SK-N-SH (cell line): ENCODE measurements at regions not wholly inside any gene's neighbourhood (a gene's known extent, or its start where the extent isn't known, plus 50 kb on each side); places are given as distances from the start of the nearest gene placed in this dataset.
A peak's percentile ranks its signal among the peaks of the same experiment; 100 is the strongest.

Experiments used
- CTCF ChIA-PET: fragments of 300-600, 350-600 bp; formaldehyde crosslinking; extraction: SDS; loops from one replicate; lab custom pipeline; 2021; lab: Yijun Ruan, JAX
- POLR2A ChIA-PET: fragments of 350-600 bp; sonication (Branson Sonifier 250); formaldehyde crosslinking; extraction: SDS; loops from one replicate; lab custom pipeline; 2020; ENCODE audit warnings: antibody characterized with exemption, inconsistent platforms; lab: Yijun Ruan, JAX
- DNase-seq: peaks from one replicate; pipeline ENCODE4 v3.0.0; 2012
- H2AFZ ChIP-seq: fragments of 200-600 bp; sonication (generic); 2 replicates; pipeline ENCODE4 v1.8.1; 2016; ENCODE audit warnings: antibody characterized with exemption, mild to moderate bottlenecking, low read depth
- H3F3A ChIP-seq: fragments of 200-600 bp; sonication (generic); replicated peaks from 2 replicates; pipeline ENCODE3; 2016; ENCODE audit warnings: antibody characterized with exemption, mild to moderate bottlenecking; ENCODE audit not compliant: insufficient read depth
- H3K27ac ChIP-seq, 2 experiments: fragments of 200-500 bp in 1 of 2; fragments of 200-600 bp in 1 of 2; sonication (Bioruptor generic) in 1 of 2; sonication (generic), shearing (Covaris generic) in 1 of 2; 2 replicates each; pipeline versions ENCODE4 v1.5.1 to v1.6.1; 2014 to 2016; ENCODE audit warnings: low read depth in 2 of 2, inconsistent platforms in 1 of 2, low read length in 1 of 2, mild to moderate bottlenecking in 1 of 2, mixed read lengths in 1 of 2
- H3K27me3 ChIP-seq: fragments of 200-600 bp; sonication (generic), shearing (Covaris generic); 2 replicates; pipeline ENCODE4 v1.6.1; 2016; ENCODE audit warnings: mixed run types; ENCODE audit not compliant: insufficient read depth
- H3K36me3 ChIP-seq, 2 experiments: fragments of 200-500 bp in 1 of 2; fragments of 200-600 bp in 1 of 2; sonication (Bioruptor generic) in 1 of 2; sonication (generic) in 1 of 2; replicated peaks in 1 of 2; 2 replicates each; pipeline versions ENCODE3 to v1.5.1; 2014 to 2016; ENCODE audit warnings: low read length in 1 of 2, mild to moderate bottlenecking in 1 of 2; ENCODE audit not compliant: insufficient read depth in 2 of 2, control insufficient read depth in 1 of 2
- H3K4me1 ChIP-seq, 2 experiments: fragments of 200-500 bp in 1 of 2; fragments of 200-600 bp in 1 of 2; sonication (Bioruptor generic) in 1 of 2; sonication (generic), shearing (Covaris generic) in 1 of 2; 2 replicates each; pipeline versions ENCODE4 v1.5.1 to v1.6.1; 2014 to 2016; ENCODE audit warnings: low read depth in 1 of 2, low read length in 1 of 2, mixed run types in 1 of 2; ENCODE audit not compliant: insufficient read depth in 2 of 2, control insufficient read depth in 1 of 2
- H3K4me2 ChIP-seq: fragments of 200-600 bp; sonication (generic), shearing (Covaris generic); 2 replicates; pipeline ENCODE4 v1.6.1; 2017; ENCODE audit warnings: mixed run types
- H3K4me3 ChIP-seq, 2 experiments: fragments of 200-500 bp in 1 of 2; fragments of 200-600 bp in 1 of 2; sonication (Bioruptor generic) in 1 of 2; sonication (generic), shearing (Covaris generic) in 1 of 2; 2 replicates each; pipeline versions ENCODE4 v1.5.1 to v1.8.1; 2014 to 2016; ENCODE audit warnings: low read depth in 2 of 2, inconsistent platforms in 1 of 2, low read length in 1 of 2, mild to moderate bottlenecking in 1 of 2, mixed read lengths in 1 of 2, moderate library complexity in 1 of 2
- H3K79me2 ChIP-seq: fragments of 200-600 bp; sonication (generic); 2 replicates; pipeline ENCODE4 v1.8.1; 2017; ENCODE audit warnings: mild to moderate bottlenecking; ENCODE audit not compliant: insufficient read depth
- H3K9ac ChIP-seq: fragments of 200-600 bp; sonication (generic); 2 replicates; pipeline ENCODE4 v1.6.1; 2017; ENCODE audit warnings: mixed run types
- H3K9me2 ChIP-seq: fragments of 200-600 bp; sonication (generic); 2 replicates; pipeline ENCODE4 v1.6.1; 2017; ENCODE audit warnings: mixed run types
- H3K9me3 ChIP-seq: fragments of 200-600 bp; sonication (generic); 2 replicates; pipeline ENCODE4 v1.6.1; 2017; ENCODE audit warnings: mixed run types, mild to moderate bottlenecking, moderate library complexity
- H4K20me1 ChIP-seq: fragments of 200-600 bp; sonication (generic); 2 replicates; pipeline ENCODE4 v1.6.1; 2017; ENCODE audit warnings: mild to moderate bottlenecking, mixed run types; ENCODE audit not compliant: insufficient read depth
- ELF1 ChIP-seq: IDR thresholded peaks from 2 replicates; pipeline ENCODE4 v1.4.0; 2012
- EZH2phosphoT487 ChIP-seq: fragments of 200-600 bp; sonication (generic); IDR thresholded peaks from 2 replicates; pipeline ENCODE4 v1.6.1; 2017; ENCODE audit warnings: low read depth, mixed run types, mild to moderate bottlenecking, antibody characterized with exemption, moderate library complexity, borderline replicate concordance
- FOSL2 ChIP-seq: IDR thresholded peaks from 2 replicates; pipeline ENCODE4 v1.4.0; 2012; ENCODE audit warnings: low read depth, mild to moderate bottlenecking, moderate library complexity, borderline replicate concordance
- FOXM1 ChIP-seq: IDR thresholded peaks from 2 replicates; pipeline ENCODE4 v1.4.0; 2012; ENCODE audit warnings: low read depth, mild to moderate bottlenecking
- POLR2AphosphoS5 ChIP-seq: IDR thresholded peaks from 2 replicates; pipeline ENCODE4 v1.6.1; 2012; ENCODE audit warnings: low read depth, low read length
- RCOR1 ChIP-seq: fragments of 150-350 bp; IDR thresholded peaks from 2 replicates; pipeline ENCODE4 v1.6.1; 2017; ENCODE audit warnings: antibody characterized with exemption, low read length
- RXRA ChIP-seq: IDR thresholded peaks from 2 replicates; pipeline ENCODE4 v1.4.0; 2012; ENCODE audit warnings: low read depth, mild to moderate bottlenecking, borderline replicate concordance
- SIN3A ChIP-seq: IDR thresholded peaks from 2 replicates; pipeline ENCODE4 v1.6.1; 2012; ENCODE audit warnings: low read depth, mild to moderate bottlenecking, low read length, moderate library complexity, borderline replicate concordance
- SMC3 ChIP-seq: IDR thresholded peaks from 2 replicates; pipeline ENCODE4 v1.6.1; 2012; ENCODE audit warnings: low read depth, low read length, improper control_type of control experiment
- TAF1 ChIP-seq: IDR thresholded peaks from 2 replicates; pipeline ENCODE4 v1.6.1; 2012; ENCODE audit warnings: low read depth, mild to moderate bottlenecking, low read length, moderate library complexity, borderline replicate concordance
- TEAD4 ChIP-seq: IDR thresholded peaks from 2 replicates; pipeline ENCODE4 v1.4.0; 2012; ENCODE audit warnings: mild to moderate bottlenecking, borderline replicate concordance; ENCODE audit not compliant: insufficient read depth
- TF ChIP-seq, protein P1 (sequence below): fragments of 150-350 bp; IDR thresholded peaks from 2 replicates; pipeline ENCODE4 v1.6.1; 2017; ENCODE audit warnings: antibody characterized with exemption, low read length, low read depth, borderline replicate concordance
- TF ChIP-seq, protein P2 (sequence below): IDR thresholded peaks from 2 replicates; pipeline ENCODE4 v1.6.1; 2012; ENCODE audit warnings: mild to moderate bottlenecking, low read depth, low read length, moderate library complexity
- TF ChIP-seq, protein P3 (sequence below): fragments of 150-350 bp; IDR thresholded peaks from 2 replicates; pipeline ENCODE4 v1.6.1; 2016; ENCODE audit warnings: mild to moderate bottlenecking, low read depth, low read length
- TF ChIP-seq, protein P4 (sequence below): IDR thresholded peaks from 2 replicates; pipeline ENCODE4 v1.4.0; 2012; ENCODE audit warnings: low read depth

- no peak overlapping the region for H3K4me2 ChIP-seq
- H3K27ac ChIP-seq, result peak overlapping the region in 1 of 2 experiments; percentile 62; a peak in 2 of 4 replicates
- H3K9me2 ChIP-seq, result no peaks in the 10 kb centered on the region
- H3K27me3 ChIP-seq, result no peaks in the 10 kb centered on the region
- CTCF ChIA-PET, result interaction anchor here (1.9 kb wide), 1 partner anchor 10 kb away, joined by 5 read pairs; no protein-coding TSS in a partner anchor
- H3K4me1 ChIP-seq, result peaks cover 0 to 2% of the 10 kb centered on the region in 2 experiments; a peak in 2 of 4 replicates
- H4K20me1 ChIP-seq, result no peaks in the 10 kb centered on the region
- no peaks in the 10 kb centered on the region for H3K36me3 ChIP-seq
- H3K79me2 ChIP-seq, result no peaks in the 10 kb centered on the region
- H2AFZ ChIP-seq, result no peak overlapping the region
- H3K9me3 ChIP-seq, result no peaks in the 10 kb centered on the region
- H3K4me3 ChIP-seq, result 0 out of 4 replicates have a peak overlapping the region, but pooled peaks of 1 of the 2 experiments have one; percentile 8
- TF ChIP-seq TAF1 (no peak), ELF1 (no peak), FOXM1 (no peak), EZH2phosphoT487 (no peak), FOSL2 (no peak), RCOR1 (no peak), SMC3 (no peak), RXRA (no peak), TEAD4 (no peak), POLR2AphosphoS5 (no peak), SIN3A (no peak)
- TF ChIP-seq, protein P1, sequence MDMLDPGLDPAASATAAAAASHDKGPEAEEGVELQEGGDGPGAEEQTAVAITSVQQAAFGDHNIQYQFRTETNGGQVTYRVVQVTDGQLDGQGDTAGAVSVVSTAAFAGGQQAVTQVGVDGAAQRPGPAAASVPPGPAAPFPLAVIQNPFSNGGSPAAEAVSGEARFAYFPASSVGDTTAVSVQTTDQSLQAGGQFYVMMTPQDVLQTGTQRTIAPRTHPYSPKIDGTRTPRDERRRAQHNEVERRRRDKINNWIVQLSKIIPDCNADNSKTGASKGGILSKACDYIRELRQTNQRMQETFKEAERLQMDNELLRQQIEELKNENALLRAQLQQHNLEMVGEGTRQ, result no peak
- TF ChIP-seq, protein P2, sequence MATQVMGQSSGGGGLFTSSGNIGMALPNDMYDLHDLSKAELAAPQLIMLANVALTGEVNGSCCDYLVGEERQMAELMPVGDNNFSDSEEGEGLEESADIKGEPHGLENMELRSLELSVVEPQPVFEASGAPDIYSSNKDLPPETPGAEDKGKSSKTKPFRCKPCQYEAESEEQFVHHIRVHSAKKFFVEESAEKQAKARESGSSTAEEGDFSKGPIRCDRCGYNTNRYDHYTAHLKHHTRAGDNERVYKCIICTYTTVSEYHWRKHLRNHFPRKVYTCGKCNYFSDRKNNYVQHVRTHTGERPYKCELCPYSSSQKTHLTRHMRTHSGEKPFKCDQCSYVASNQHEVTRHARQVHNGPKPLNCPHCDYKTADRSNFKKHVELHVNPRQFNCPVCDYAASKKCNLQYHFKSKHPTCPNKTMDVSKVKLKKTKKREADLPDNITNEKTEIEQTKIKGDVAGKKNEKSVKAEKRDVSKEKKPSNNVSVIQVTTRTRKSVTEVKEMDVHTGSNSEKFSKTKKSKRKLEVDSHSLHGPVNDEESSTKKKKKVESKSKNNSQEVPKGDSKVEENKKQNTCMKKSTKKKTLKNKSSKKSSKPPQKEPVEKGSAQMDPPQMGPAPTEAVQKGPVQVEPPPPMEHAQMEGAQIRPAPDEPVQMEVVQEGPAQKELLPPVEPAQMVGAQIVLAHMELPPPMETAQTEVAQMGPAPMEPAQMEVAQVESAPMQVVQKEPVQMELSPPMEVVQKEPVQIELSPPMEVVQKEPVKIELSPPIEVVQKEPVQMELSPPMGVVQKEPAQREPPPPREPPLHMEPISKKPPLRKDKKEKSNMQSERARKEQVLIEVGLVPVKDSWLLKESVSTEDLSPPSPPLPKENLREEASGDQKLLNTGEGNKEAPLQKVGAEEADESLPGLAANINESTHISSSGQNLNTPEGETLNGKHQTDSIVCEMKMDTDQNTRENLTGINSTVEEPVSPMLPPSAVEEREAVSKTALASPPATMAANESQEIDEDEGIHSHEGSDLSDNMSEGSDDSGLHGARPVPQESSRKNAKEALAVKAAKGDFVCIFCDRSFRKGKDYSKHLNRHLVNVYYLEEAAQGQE, result no peak
- TF ChIP-seq, protein P3, sequence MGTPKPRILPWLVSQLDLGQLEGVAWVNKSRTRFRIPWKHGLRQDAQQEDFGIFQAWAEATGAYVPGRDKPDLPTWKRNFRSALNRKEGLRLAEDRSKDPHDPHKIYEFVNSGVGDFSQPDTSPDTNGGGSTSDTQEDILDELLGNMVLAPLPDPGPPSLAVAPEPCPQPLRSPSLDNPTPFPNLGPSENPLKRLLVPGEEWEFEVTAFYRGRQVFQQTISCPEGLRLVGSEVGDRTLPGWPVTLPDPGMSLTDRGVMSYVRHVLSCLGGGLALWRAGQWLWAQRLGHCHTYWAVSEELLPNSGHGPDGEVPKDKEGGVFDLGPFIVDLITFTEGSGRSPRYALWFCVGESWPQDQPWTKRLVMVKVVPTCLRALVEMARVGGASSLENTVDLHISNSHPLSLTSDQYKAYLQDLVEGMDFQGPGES, result no peak
- TF ChIP-seq, protein P4, sequence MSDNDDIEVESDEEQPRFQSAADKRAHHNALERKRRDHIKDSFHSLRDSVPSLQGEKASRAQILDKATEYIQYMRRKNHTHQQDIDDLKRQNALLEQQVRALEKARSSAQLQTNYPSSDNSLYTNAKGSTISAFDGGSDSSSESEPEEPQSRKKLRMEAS, result no peak
- TF ChIP-seq, all 33 proteins: peak for 0
- no peak for DNase-seq
- Histone ChIP-seq H3K9ac (no peak overlapping the region), H3F3A (no peaks in the 10 kb centered on the region)
- POLR2A ChIA-PET, result no interaction called here
Observed at GRCh38 chr12:38586789-38587188, 270.2 kb downstream of the ALG10B start.
